Right atrium auricular region (tissue), 2 donors: ENCODE measurements at regions not wholly inside any gene's neighbourhood (a gene's known extent, or its start where the extent isn't known, plus 50 kb on each side); places are given as distances from the start of the nearest gene placed in this dataset.

ENCODE experiments used
- DNase-seq: peaks from one replicate; pipeline ENCODE4 v3.0.0-alpha.2; 2019; ENCODE audit warnings: low spot score
- H3K27ac ChIP-seq, 2 donors: fragments of 200-600 bp; sonication (generic); 1 replicate in 1 of 2; 2 replicates in 1 of 2; pipeline ENCODE4 v1.5.1; 2016 to 2019
- H3K27me3 ChIP-seq, 2 donors: fragments of 200-600 bp; sonication (generic); one replicate each; pipeline versions ENCODE4 v1.5.1 to v1.6.0; 2017 to 2019
- H3K36me3 ChIP-seq: fragments of 200-600 bp; sonication (generic); one replicate; pipeline ENCODE4 v1.5.1; 2016
- H3K4me1 ChIP-seq, 2 donors: fragments of 200-600 bp; sonication (generic); one replicate each; pipeline versions ENCODE4 v1.5.1 to v1.6.0; 2017 to 2019
- H3K4me3 ChIP-seq, 2 donors: fragments of 200-600 bp; sonication (generic); 1 replicate in 1 of 2; 2 replicates in 1 of 2; pipeline ENCODE4 v1.5.1; 2017 to 2019; ENCODE audit warnings: mild to moderate bottlenecking in 1 of 2, moderate library complexity in 1 of 2
- H3K9me3 ChIP-seq, 2 donors: fragments of 200-600 bp; sonication (generic); one replicate each; pipeline ENCODE4 v1.5.1; 2019
- TF ChIP-seq, protein P1 (sequence below), 2 donors: fragments of 200-600 bp; sonication (generic); IDR thresholded peaks; one replicate each; pipeline ENCODE4 v1.5.1; 2019; ENCODE audit warnings: antibody characterized with exemption in 2 of 2

DNA sequence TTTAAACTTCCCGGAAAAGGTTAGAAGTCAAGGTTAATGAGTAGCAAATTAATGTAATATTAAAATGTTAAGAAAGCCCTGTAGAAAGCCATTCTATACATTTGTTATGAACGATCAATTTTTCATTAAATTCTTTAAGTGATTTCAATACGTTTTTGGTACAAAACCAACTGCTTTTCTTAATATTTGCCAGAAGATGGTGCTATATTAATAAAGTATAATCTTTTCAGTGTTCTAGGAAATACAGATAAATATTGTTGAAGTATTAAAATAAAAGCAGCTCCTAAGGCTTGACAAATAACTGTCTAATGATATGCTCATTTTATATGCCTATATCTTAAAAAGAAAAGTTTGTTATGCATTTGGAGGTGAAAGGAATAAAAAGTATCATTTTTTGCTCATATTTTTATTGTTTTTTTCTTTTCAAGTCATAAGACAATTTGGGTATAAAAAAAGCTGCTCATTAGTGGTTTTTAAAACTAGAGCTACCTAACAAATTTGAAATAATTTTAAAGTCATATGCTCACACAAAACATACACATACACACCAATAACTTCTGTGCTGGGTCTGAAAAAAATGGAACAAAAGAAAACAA lies 130.3 kb upstream of the POT1 start:
- TF ChIP-seq, protein P1, sequence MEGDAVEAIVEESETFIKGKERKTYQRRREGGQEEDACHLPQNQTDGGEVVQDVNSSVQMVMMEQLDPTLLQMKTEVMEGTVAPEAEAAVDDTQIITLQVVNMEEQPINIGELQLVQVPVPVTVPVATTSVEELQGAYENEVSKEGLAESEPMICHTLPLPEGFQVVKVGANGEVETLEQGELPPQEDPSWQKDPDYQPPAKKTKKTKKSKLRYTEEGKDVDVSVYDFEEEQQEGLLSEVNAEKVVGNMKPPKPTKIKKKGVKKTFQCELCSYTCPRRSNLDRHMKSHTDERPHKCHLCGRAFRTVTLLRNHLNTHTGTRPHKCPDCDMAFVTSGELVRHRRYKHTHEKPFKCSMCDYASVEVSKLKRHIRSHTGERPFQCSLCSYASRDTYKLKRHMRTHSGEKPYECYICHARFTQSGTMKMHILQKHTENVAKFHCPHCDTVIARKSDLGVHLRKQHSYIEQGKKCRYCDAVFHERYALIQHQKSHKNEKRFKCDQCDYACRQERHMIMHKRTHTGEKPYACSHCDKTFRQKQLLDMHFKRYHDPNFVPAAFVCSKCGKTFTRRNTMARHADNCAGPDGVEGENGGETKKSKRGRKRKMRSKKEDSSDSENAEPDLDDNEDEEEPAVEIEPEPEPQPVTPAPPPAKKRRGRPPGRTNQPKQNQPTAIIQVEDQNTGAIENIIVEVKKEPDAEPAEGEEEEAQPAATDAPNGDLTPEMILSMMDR (IDR thresholded peaks at IDR 0.05): peak in 1 of 2 donors; percentile 53
- DNase-seq: no peak

DNA sequence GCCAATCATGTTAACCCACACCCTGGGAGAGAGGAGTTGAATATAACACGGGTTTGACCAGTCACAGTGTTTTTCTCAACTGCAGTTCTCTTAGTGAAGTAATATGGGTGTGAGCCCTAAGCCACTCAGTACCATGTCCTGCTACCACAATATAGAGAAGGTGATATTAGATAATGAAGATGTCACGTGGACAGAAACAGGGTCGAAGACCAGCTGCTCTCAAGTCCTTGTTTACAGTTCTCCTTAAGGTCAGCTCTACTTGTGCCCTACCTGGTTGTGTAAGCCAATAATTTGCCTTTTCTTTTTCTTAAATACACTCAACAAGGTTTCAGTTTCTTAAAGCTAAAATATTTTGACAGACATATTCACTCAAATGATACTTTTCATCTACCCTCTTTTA lies 128.3 kb upstream of the POT1 start:
- TF ChIP-seq, protein P1 (IDR thresholded peaks at IDR 0.05): no peak
- DNase-seq: no peak
- no peaks in the 10 kb centered on the region for H3K4me1 ChIP-seq
- H3K27ac ChIP-seq: no peak overlapping the region
- no peaks in the 10 kb centered on the region for H3K27me3 ChIP-seq
- H3K36me3 ChIP-seq: no peaks in the 10 kb centered on the region
- H3K4me3 ChIP-seq: no peak overlapping the region
- no peaks in the 10 kb centered on the region for H3K9me3 ChIP-seq

More for the DNA sequence above, 130.3 kb upstream of the POT1 start:
- Histone ChIP-seq H3K4me1 (no peaks in the 10 kb centered on the region), H3K9me3 (no peaks in the 10 kb centered on the region), H3K4me3 (no peak overlapping the region), H3K27me3 (no peaks in the 10 kb centered on the region), H3K27ac (no peak overlapping the region), H3K36me3 (no peaks in the 10 kb centered on the region)

DNA sequence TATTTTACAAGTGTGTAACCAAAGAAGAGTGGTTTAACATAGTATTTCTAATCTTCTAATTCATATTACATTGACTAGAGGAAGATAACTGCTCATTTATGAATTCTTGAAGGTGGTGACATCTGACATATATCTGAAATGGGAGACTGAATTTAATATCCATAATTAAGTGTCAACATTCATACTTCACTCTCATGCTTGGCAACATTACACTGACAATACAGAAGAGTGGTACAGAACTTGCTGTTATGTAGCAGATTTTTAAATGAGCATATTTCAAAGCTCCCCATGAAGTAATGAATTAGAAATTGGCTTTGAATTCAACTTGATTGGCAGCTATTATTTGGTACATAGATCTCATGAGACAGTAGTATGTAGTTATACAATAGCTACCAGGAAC lies 125.8 kb upstream of the POT1 start:
- Histone ChIP-seq H3K9me3 (no peaks in the 10 kb centered on the region), H3K27me3 (no peaks in the 10 kb centered on the region)
- DNase-seq: no peak

DNA sequence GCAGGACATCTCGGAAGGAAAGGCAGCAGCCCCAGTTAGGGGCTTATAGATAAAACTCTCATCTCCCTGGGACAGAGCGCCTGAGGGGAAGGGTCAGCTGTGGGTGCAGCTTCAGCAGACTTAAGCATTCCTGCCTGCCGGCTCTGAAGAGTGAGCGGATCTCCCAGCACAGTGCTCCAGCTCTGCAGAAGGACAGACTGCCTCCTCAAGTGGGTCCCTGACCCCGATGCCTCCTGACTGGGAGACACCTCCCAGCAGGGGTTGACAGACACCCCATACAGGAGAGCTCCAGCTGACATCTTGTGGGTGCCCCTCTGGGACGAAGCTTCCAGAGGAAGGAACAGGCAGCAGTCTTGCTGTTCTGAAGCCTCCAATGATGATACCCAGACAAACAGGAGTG lies 117.1 kb upstream of the POT1 start:
- H3K27ac ChIP-seq: no peak overlapping the region
- TF ChIP-seq, protein P1 (IDR thresholded peaks at IDR 0.05): no peak

More for the DNA sequence above, 125.8 kb upstream of the POT1 start:
- Histone ChIP-seq H3K4me3 (no peak overlapping the region), H3K27ac (no peak overlapping the region), H3K4me1 (no peaks in the 10 kb centered on the region), H3K36me3 (no peaks in the 10 kb centered on the region)
- TF ChIP-seq, protein P1 (IDR thresholded peaks at IDR 0.05): no peak

DNA sequence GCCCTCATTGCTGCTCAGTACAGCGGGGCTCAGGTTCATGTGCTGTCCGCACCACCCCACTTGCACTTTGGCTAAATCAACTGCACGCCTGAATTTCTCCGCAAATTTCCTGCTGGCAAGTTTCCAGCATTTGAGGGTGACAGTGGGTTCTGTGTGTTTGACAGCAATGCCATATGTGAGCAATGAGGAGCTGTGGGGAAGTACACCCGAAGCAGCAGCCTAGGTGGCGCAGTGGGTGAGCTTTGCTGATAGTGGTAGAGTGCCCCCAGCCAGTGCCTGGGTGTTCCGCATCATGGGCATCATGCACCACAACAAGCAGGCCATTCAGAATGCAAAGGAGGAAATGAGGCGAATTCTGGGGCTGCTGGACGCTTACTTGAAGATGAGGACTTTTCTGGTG lies 103.9 kb upstream of the POT1 start:
- Histone ChIP-seq H3K4me1 (no peaks in the 10 kb centered on the region), H3K9me3 (no peaks in the 10 kb centered on the region), H3K27ac (no peak overlapping the region), H3K27me3 (no peaks in the 10 kb centered on the region), H3K36me3 (no peaks in the 10 kb centered on the region), H3K4me3 (no peak overlapping the region)
- TF ChIP-seq, protein P1 (IDR thresholded peaks at IDR 0.05): no peak
- DNase-seq: no peak

More for the DNA sequence above, 117.1 kb upstream of the POT1 start:
- Histone ChIP-seq H3K36me3 (no peaks in the 10 kb centered on the region), H3K4me3 (no peak overlapping the region), H3K4me1 (no peaks in the 10 kb centered on the region), H3K27me3 (no peaks in the 10 kb centered on the region), H3K9me3 (no peaks in the 10 kb centered on the region)
- no peak for DNase-seq

DNA sequence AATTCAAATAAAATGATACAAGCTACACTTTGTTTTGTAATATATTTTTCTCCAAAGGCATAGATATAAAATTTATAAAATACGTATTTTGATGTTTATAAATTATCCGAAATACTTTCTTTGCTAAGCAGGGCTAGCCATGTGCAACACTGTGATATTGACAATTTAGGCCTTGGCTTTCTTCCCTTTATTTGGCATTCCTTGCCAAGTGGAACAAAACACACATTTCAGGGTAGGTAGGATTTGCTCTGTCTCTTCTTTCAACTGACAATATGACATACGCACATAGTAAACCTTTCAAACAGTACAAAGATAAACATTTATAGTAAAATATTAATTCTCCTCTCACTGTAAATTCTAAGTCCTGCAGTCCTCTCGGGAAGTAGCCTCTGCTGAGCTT lies 103.3 kb upstream of the POT1 start:
- Histone ChIP-seq H3K4me1 (no peaks in the 10 kb centered on the region), H3K4me3 (no peak overlapping the region), H3K27ac (no peak overlapping the region), H3K36me3 (no peaks in the 10 kb centered on the region), H3K9me3 (no peaks in the 10 kb centered on the region), H3K27me3 (no peaks in the 10 kb centered on the region)
- no peak for DNase-seq
- TF ChIP-seq, protein P1 (IDR thresholded peaks at IDR 0.05): no peak
